GM18858 (cell line): ENCODE measurements at regions not wholly inside any gene's neighbourhood (a gene's known extent, or its start where the extent isn't known, plus 50 kb on each side); places are given as distances from the start of the nearest gene placed in this dataset.
"Not testable (repeated sequence)": the region's sequence is repeated elsewhere in the genome, so short reads cannot be mapped to it uniquely, and the experiment has no call there.

Source experiments
- ATAC-seq: cut with Tn5 transposase; IDR thresholded peaks from one replicate; pipeline ENCODE4 v1.9.1; 2021; ENCODE audit not compliant: unreplicated experiment

GRCh38 chr5:122665051-122665450 is 109.8 kb upstream of the SNX2 start:
- no peak for ATAC-seq

GRCh38 chr5:122668552-122668951 is 106.3 kb upstream of the SNX2 start:
- ATAC-seq: peak; percentile 70

- not testable (repeated sequence) for ATAC-seq
Observed at GRCh38 chr5:122669709-122670108, 105.2 kb upstream of the SNX2 start.

GRCh38 chr5:122673343-122673742 is 101.5 kb upstream of the SNX2 start:
- ATAC-seq: no peak

GRCh38 chr5:122674385-122674784 is 100.5 kb upstream of the SNX2 start:
- no peak for ATAC-seq

GRCh38 chr5:122680623-122681350 is 94.1 kb upstream of the SNX2 start:
- ATAC-seq: no peak

- no peak for ATAC-seq
Observed at GRCh38 chr5:122683631-122684030, 91.2 kb upstream of the SNX2 start.

- no peak for ATAC-seq
Observed at GRCh38 chr5:122690266-122690665, 84.6 kb upstream of the SNX2 start.

GRCh38 chr5:122691931-122692330 is 82.9 kb upstream of the SNX2 start:
- no peak for ATAC-seq

GRCh38 chr5:122693963-122694362 is 80.9 kb upstream of the SNX2 start:
- ATAC-seq: no peak

- no peak for ATAC-seq
Observed at GRCh38 chr5:122694884-122695283, 80.0 kb upstream of the SNX2 start.

GRCh38 chr5:122696735-122697134 is 78.1 kb upstream of the SNX2 start:
- not testable (repeated sequence) for ATAC-seq

- no peak for ATAC-seq
Observed at GRCh38 chr5:122697191-122697590, 77.7 kb upstream of the SNX2 start.

GRCh38 chr5:122699201-122699600 is 75.7 kb upstream of the SNX2 start:
- ATAC-seq: no peak

- ATAC-seq: peak; percentile 97
Observed at GRCh38 chr5:122701640-122702523, 73.0 kb upstream of the SNX2 start.

GRCh38 chr5:122702524-122702875 is 72.4 kb upstream of the SNX2 start:
- peak; percentile 27 for ATAC-seq

- ATAC-seq: no peak
Observed at GRCh38 chr5:122703203-122703602, 71.7 kb upstream of the SNX2 start.

- no peak for ATAC-seq
Observed at GRCh38 chr5:122704247-122705036, 70.4 kb upstream of the SNX2 start.

- no peak for ATAC-seq
Observed at GRCh38 chr5:122705851-122706250, 69.0 kb upstream of the SNX2 start.

GRCh38 chr5:122707796-122708195 is 67.1 kb upstream of the SNX2 start:
- no peak for ATAC-seq

GRCh38 chr5:122713041-122713440 is 61.8 kb upstream of the SNX2 start:
- ATAC-seq: no peak
